HG03025 (cell line): ENCODE measurements at regions not wholly inside any gene's neighbourhood (a gene's known extent, or its start where the extent isn't known, plus 50 kb on each side); places are given as distances from the start of the nearest gene placed in this dataset.

Experiments
- ATAC-seq: cut with Tn5 transposase; IDR thresholded peaks from one replicate; pipeline ENCODE4 v1.9.1; 2021; ENCODE audit warnings: mild to moderate bottlenecking, moderate library complexity; ENCODE audit not compliant: unreplicated experiment, low FRiP score

- ATAC-seq, result no peak
Observed at GRCh38 chr5:3729631-3730030, 134.0 kb downstream of the IRX1 start.

GRCh38 chr5:3734632-3735031, 139.0 kb downstream of the IRX1 start:
- no peak for ATAC-seq

- no peak for ATAC-seq
Observed at GRCh38 chr5:3736466-3736865, 140.8 kb downstream of the IRX1 start.

- no peak for ATAC-seq
Observed at GRCh38 chr5:3736926-3737325, 141.3 kb downstream of the IRX1 start.

GRCh38 chr5:3738919-3739318, 143.3 kb downstream of the IRX1 start:
- ATAC-seq, result no peak

- no peak for ATAC-seq
Observed at GRCh38 chr5:3740546-3741373, 145.1 kb downstream of the IRX1 start.

GRCh38 chr5:3741374-3741770, 145.7 kb downstream of the IRX1 start:
- ATAC-seq, result no peak

GRCh38 chr5:3742750-3743149, 147.1 kb downstream of the IRX1 start:
- no peak for ATAC-seq

- no peak for ATAC-seq
Observed at GRCh38 chr5:3751846-3752245, 156.2 kb downstream of the IRX1 start.

- ATAC-seq, result no peak
Observed at GRCh38 chr5:3778000-3778550, 182.4 kb downstream of the IRX1 start.

- ATAC-seq, result no peak
Observed at GRCh38 chr5:3778945-3779344, 183.3 kb downstream of the IRX1 start.

GRCh38 chr5:3780278-3780677, 184.6 kb downstream of the IRX1 start:
- ATAC-seq, result no peak

GRCh38 chr5:3780907-3781306, 185.3 kb downstream of the IRX1 start:
- ATAC-seq, result no peak

GRCh38 chr5:3784854-3785253, 189.2 kb downstream of the IRX1 start:
- no peak for ATAC-seq

- ATAC-seq, result no peak
Observed at GRCh38 chr5:3786165-3786564, 190.5 kb downstream of the IRX1 start.

- no peak for ATAC-seq
Observed at GRCh38 chr5:3786891-3787430, 191.3 kb downstream of the IRX1 start.

- ATAC-seq, result no peak
Observed at GRCh38 chr5:3787604-3788003, 192.0 kb downstream of the IRX1 start.

GRCh38 chr5:3789519-3790193, 194.0 kb downstream of the IRX1 start:
- no peak for ATAC-seq

- no peak for ATAC-seq
Observed at GRCh38 chr5:3793162-3793561, 197.5 kb downstream of the IRX1 start.

- ATAC-seq, result no peak
Observed at GRCh38 chr5:3794611-3795010, 199.0 kb downstream of the IRX1 start.

- no peak for ATAC-seq
Observed at GRCh38 chr5:3796736-3797135, 201.1 kb downstream of the IRX1 start.
